ENCODE measurements at regions not wholly inside any gene's neighbourhood (a gene's known extent, or its start where the extent isn't known, plus 50 kb on each side); places are given as distances from the start of the nearest gene placed in this dataset.
"Not testable (repeated sequence)": the region's sequence is repeated elsewhere in the genome, so short reads cannot be mapped to it uniquely, and the experiment has no call there.

DNA sequence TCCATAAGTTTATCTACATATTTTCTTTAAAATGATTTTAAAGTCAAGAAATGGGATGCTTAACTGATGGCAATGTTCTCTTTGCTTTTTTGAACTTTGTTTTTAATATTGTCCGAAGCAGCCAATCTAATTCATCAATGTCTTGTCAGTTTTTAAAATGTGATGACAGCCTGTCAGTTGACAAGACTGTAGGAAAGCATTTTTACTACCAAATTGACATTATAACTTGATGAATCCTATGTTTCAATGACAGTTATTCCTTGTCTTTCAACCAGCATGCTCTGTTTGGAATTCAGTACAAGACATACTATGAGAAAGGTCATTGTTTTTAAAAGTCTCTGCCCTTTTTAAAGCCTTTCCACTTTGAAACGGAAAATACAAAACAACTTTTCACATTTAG, 1073.2 kb downstream of the TMTC2 start:
- no peak for TF ChIP-seq POLR2A (IDR thresholded peaks at IDR 0.05; ENCODE audit: low read depth, low read length)
- no peak for TF ChIP-seq TAF1 (IDR thresholded peaks at IDR 0.05; ENCODE audit: borderline replicate concordance, low read depth, low read length)
- TF ChIP-seq POLR2AphosphoS5 (IDR thresholded peaks at IDR 0.05; ENCODE audit: low read depth, low read length), result no peak
- FAIRE-seq, result no peak
- no peak for DNase-seq (ENCODE audit: insufficient read length)

DNA sequence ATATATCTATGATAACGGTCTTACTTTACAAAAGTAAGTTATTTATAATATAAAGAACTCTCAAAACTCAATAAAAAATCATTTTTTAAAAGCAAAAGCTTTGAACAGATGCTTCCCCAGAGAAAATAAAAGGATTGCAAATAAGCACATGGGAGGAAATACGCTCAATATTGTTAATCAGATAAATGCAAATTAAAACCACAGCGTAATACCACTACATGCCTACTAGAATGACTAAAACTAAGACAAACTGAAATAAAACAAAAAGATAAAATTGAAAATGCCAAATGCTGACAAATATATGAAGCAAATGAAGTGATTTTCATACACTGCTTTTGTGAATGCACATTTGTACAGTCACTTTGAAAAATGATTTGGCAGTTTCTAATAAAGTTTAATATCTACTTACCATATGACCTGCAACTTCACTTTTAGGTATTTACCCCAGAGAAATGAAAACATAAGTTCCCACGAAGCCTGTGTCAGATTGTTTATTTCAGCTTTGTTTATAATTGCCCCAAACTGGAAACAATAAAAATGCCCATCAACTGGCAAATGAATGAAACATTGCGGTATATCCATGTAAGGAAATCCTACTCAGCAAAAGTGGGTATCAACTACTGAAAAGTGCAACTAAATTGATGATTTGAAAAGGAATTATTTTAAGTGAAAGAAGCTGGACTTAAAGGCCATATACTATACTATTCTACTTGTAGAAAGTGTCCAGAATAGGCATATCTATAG, 1072.4 kb downstream of the TMTC2 start:
- FAIRE-seq, result no peak
- no peak for DNase-seq (ENCODE audit: insufficient read length)

DNA sequence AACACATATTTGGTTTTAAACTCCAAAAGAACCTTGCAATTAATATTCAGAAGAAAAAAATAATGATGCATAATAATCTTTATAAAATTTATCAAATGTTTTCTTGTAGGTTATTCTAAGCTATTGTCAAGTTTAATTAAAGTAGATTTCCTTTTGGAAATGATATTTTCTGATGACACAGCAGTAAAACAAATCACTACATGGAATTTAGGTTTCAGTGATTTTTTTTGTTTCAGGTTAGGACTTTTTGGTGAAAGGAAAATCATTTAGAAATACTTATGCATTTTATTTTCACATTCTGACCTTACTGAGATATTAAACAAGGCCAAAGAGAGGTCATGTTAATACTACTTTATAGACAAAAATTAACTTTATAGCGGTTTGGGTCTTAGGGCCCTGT, 1067.2 kb downstream of the TMTC2 start:
- TF ChIP-seq POLR2AphosphoS5 (IDR thresholded peaks at IDR 0.05; ENCODE audit: low read depth, low read length) (no peak), POLR2A (IDR thresholded peaks at IDR 0.05; ENCODE audit: low read depth, low read length) (no peak), TAF1 (IDR thresholded peaks at IDR 0.05; ENCODE audit: borderline replicate concordance, low read depth, low read length) (no peak)
- DNase-seq (ENCODE audit: insufficient read length), result no peak
- no peak for FAIRE-seq

More for the DNA sequence above, 1072.4 kb downstream of the TMTC2 start:
- TF ChIP-seq POLR2A (IDR thresholded peaks at IDR 0.05; ENCODE audit: low read depth, low read length) (no peak), TAF1 (IDR thresholded peaks at IDR 0.05; ENCODE audit: borderline replicate concordance, low read depth, low read length) (no peak), POLR2AphosphoS5 (IDR thresholded peaks at IDR 0.05; ENCODE audit: low read depth, low read length) (no peak)

DNA sequence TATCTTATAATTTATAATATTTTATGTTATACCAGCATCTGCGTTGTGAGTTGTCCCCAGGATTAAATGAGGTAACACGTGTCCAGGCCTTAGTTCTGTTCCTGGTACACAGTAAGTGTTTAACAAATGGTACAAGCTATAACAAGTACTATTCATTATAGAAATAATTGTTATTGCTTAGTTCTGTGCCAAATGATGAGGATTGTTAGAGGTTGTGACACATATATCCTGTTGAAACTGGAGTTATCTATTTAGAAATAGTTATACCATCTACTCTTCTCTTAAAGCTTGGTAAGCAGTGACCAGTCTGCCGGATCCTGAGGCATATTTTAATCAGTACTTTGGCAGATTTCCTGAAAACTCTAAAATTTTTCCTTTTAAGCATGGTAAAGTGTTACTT, 1066.5 kb downstream of the TMTC2 start:
- DNase-seq (ENCODE audit: insufficient read length), result no peak
- TF ChIP-seq POLR2AphosphoS5 (IDR thresholded peaks at IDR 0.05; ENCODE audit: low read depth, low read length) (no peak), TAF1 (IDR thresholded peaks at IDR 0.05; ENCODE audit: borderline replicate concordance, low read depth, low read length) (no peak), POLR2A (IDR thresholded peaks at IDR 0.05; ENCODE audit: low read depth, low read length) (no peak)
- no peak for FAIRE-seq

DNA sequence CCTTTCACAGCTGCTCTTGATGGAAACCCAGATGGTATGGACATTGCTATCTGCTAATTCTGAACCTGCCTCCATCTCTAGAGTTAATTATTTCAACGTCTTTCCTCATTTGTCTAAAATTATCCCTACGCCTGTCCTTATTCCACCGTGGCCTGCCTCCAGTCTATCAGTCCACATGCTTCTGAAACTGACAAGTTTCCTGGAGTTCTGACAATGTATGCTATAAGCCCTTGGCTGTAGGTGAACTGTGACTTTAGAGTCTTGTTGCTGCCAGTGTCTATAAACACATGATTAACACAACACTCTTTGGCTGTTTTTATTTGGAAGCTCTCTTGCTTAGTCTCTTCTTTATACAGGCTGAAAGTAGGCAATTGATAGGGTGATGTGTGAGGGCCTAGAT, 1052.9 kb downstream of the TMTC2 start:
- TF ChIP-seq TAF1 (IDR thresholded peaks at IDR 0.05; ENCODE audit: borderline replicate concordance, low read depth, low read length), result no peak
- no peak for TF ChIP-seq POLR2A (IDR thresholded peaks at IDR 0.05; ENCODE audit: low read depth, low read length)
- no peak for TF ChIP-seq POLR2AphosphoS5 (IDR thresholded peaks at IDR 0.05; ENCODE audit: low read depth, low read length)
- no peak for DNase-seq (ENCODE audit: insufficient read length)
- no peak for FAIRE-seq

DNA sequence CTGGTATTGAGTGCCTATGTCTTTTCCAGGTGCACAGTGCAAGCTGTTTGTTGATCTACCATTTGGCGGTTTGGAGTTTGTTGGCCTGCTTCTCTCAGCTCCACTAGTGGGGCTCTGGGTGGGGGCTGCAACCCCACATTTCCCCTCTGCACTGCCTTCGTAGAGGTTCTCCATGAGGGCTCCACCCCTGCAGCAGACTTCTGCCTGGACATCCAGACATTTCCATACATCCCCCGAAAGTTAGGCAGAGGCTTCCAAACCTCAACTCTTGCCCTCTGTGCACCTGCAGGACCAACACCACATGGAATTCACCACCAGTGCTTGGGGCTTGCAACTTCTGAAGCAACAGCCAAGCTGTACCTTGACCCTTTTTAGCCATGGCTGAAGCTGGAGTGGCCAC, 1024.1 kb downstream of the TMTC2 start:
- DNase-seq (ENCODE audit: insufficient read length), result no peak
- no peak for FAIRE-seq
- TF ChIP-seq TAF1 (IDR thresholded peaks at IDR 0.05; ENCODE audit: borderline replicate concordance, low read depth, low read length), result no peak
- no peak for TF ChIP-seq POLR2AphosphoS5 (IDR thresholded peaks at IDR 0.05; ENCODE audit: low read depth, low read length)
- no peak for TF ChIP-seq POLR2A (IDR thresholded peaks at IDR 0.05; ENCODE audit: low read depth, low read length)

DNA sequence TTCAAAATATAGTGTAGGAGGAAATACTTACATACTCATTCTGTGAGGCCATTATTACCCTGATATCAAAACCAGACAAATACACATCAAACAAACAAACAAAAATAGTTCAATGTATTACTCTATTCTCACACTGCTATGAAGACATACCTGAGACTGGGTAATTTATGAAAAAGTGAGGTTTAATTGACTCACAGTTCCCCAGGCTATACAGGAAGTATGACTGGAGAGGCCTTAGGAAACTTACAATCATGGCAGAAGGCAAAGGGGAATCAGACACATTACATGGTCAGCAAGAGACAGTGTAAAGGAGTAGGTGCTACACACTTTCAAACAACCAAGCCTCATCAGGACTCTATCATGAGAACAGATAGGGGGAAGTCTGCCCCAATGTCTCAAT, 1023.2 kb downstream of the TMTC2 start:
- no peak for TF ChIP-seq TAF1 (IDR thresholded peaks at IDR 0.05; ENCODE audit: borderline replicate concordance, low read depth, low read length)
- no peak for TF ChIP-seq POLR2AphosphoS5 (IDR thresholded peaks at IDR 0.05; ENCODE audit: low read depth, low read length)
- no peak for TF ChIP-seq POLR2A (IDR thresholded peaks at IDR 0.05; ENCODE audit: low read depth, low read length)
- DNase-seq (ENCODE audit: insufficient read length) (no peak), FAIRE-seq (no peak)

DNA sequence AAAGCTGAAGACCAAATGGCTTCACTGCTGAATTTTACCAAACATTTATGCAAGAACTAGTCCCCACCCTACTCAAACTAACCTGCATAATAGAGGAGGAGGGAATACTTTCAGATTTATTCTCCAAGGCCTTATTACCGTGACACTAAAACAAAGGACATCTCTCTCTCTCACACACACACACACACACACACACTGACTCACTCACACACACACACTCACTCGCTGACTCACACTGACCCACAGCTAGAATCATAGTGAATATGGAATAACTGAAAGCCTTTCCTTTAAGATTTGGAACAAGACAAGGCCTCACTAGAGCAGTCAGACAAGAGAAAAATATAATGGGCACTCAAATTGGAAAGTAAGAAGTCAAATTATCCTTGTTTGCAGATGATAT, 1014.1 kb downstream of the TMTC2 start:
- FAIRE-seq (no peak), DNase-seq (ENCODE audit: insufficient read length) (no peak)
- TF ChIP-seq TAF1 (IDR thresholded peaks at IDR 0.05; ENCODE audit: borderline replicate concordance, low read depth, low read length) (no peak), POLR2A (IDR thresholded peaks at IDR 0.05; ENCODE audit: low read depth, low read length) (no peak), POLR2AphosphoS5 (IDR thresholded peaks at IDR 0.05; ENCODE audit: low read depth, low read length) (no peak)

DNA sequence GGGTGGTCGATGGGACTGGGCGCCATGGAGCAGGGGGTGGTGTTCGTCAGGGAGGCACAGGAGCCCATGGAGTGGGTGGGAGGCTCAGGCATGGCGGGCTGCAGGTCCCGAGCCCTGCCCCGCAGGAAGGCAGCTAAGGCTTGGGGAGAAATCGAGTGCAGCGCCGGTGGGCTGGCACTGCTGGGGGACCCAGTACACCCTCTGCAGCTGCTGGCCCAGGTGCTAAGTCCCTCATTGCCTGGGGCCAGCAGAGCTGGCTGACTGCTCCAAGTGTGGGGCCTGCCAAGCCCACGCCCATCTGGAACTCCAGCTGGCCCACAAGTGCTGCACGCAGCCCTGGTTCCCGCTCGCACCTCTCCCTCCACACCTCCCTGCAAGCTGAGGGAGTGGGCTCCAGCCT, 1009.6 kb downstream of the TMTC2 start:
- not testable (repeated sequence) for DNase-seq (ENCODE audit: insufficient read length); FAIRE-seq

DNA sequence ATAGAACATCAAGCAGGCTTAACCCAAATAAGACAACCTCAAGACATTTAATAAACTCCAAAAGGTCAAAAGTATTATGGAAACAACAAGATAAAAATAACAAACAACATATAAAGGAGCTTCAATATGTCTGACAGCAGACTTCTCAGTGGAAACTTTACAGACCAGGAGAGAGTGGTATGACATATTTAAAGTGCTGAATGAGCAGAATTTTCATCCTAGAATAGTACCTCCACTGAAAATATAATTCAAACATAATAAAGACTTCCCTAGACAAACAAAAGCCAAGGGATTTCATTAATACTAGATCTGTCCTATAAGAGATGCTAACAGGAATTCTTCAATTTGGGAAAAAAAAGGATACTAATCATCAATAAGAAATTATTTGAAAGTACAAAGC, 1005.0 kb downstream of the TMTC2 start:
- no peak for DNase-seq (ENCODE audit: insufficient read length)
- TF ChIP-seq POLR2AphosphoS5 (IDR thresholded peaks at IDR 0.05; ENCODE audit: low read depth, low read length), result no peak
- TF ChIP-seq POLR2A (IDR thresholded peaks at IDR 0.05; ENCODE audit: low read depth, low read length), result no peak
- no peak for TF ChIP-seq TAF1 (IDR thresholded peaks at IDR 0.05; ENCODE audit: borderline replicate concordance, low read depth, low read length)
- FAIRE-seq, result no peak

DNA sequence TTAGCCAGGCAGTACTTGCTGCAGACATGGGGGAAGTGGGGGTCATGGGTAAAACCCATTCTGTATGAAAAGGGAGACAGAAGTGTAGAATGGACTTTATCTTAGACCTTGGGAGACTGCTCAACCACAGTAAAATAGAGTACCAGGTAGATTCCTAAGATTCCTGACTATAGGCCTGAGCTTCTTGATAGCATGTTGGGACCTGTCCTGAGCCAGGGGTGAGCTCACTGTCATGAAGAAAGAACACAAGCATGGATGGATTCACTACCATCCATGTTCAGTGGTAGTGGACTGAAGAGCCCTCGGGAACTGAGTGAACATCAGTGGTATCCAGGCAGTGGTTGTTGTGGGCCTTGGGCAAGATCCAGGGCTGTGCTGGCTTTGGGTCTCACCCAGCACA, 1003.8 kb downstream of the TMTC2 start:
- TF ChIP-seq TAF1 (IDR thresholded peaks at IDR 0.05; ENCODE audit: borderline replicate concordance, low read depth, low read length) (no peak), POLR2A (IDR thresholded peaks at IDR 0.05; ENCODE audit: low read depth, low read length) (no peak), POLR2AphosphoS5 (IDR thresholded peaks at IDR 0.05; ENCODE audit: low read depth, low read length) (no peak)
- DNase-seq (ENCODE audit: insufficient read length), result no peak
- FAIRE-seq, result no peak

DNA sequence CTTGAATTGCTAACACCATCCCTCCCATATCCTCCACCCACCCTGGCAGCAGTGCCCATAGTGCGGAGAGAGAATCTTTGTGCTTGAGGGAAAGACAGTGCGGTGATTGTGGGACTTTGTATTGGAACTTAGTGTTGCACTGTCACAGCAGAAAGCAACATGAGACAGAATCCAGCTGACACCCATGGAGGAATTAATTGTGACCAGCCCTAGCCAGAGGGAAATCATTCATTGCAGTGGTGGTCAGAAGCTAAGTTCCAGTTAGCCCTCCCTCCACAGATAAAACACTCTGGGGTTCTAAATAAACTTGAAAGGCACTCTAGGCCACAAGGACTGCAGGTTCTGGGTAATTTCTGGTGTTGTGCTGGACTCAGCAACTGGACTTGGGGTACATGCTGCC, 1002.6 kb downstream of the TMTC2 start:
- DNase-seq (ENCODE audit: insufficient read length) (no peak), FAIRE-seq (no peak)
- TF ChIP-seq TAF1 (IDR thresholded peaks at IDR 0.05; ENCODE audit: borderline replicate concordance, low read depth, low read length) (no peak), POLR2AphosphoS5 (IDR thresholded peaks at IDR 0.05; ENCODE audit: low read depth, low read length) (no peak), POLR2A (IDR thresholded peaks at IDR 0.05; ENCODE audit: low read depth, low read length) (no peak)
